IMR-90 (cell line): ENCODE measurements at regions not wholly inside any gene's neighbourhood (a gene's known extent, or its start where the extent isn't known, plus 50 kb on each side); places are given as distances from the start of the nearest gene placed in this dataset.

Source experiments
- ATAC-seq: fragments of 200-7000 bp; cut with Tn5 transposase; 2 replicates; pipeline ENCODE4 v1.9.1; 2020; ENCODE audit warnings: low read depth, mild to moderate bottlenecking, moderate library complexity
- BruUV-seq: library from RNA; stranded (reverse); fragments of 400-500 nt; replicated peaks from 2 replicates; lab custom pipeline; 2021; lab: Mats Ljungman, UMichigan
- CTCF ChIA-PET: fragments of 300-600 bp; formaldehyde crosslinking; extraction: SDS; loops from one replicate; lab custom pipeline; 2021; ENCODE audit warnings: antibody characterized with exemption; lab: Yijun Ruan, JAX
- POLR2A ChIA-PET: fragments of 300-600 bp; sonication (Branson Sonifier 250); formaldehyde crosslinking; loops from one replicate; lab custom pipeline; 2022; ENCODE audit warnings: antibody characterized with exemption; ENCODE audit not compliant: unreplicated experiment; lab: Charles Lee
- DNase-seq: peaks from one replicate; pipeline ENCODE4 v3.0.0; 2013
- H2AFZ ChIP-seq: replicated peaks from 2 replicates; pipeline ENCODE3; 2013; ENCODE audit warnings: low read length, mild to moderate bottlenecking; ENCODE audit not compliant: poor library complexity
- H2AK5ac ChIP-seq: 2 replicates; pipeline ENCODE4 v1.6.1; 2013; ENCODE audit warnings: low read depth, low read length, inconsistent platforms
- H2AK9ac ChIP-seq: replicated peaks from 2 replicates; pipeline ENCODE3; 2013; ENCODE audit warnings: mild to moderate bottlenecking, low read depth, low read length, moderate library complexity; ENCODE audit not compliant: poor library complexity
- H2BK120ac ChIP-seq: 2 replicates; pipeline ENCODE4 v1.6.1; 2013; ENCODE audit warnings: low read depth, low read length, inconsistent platforms
- H2BK15ac ChIP-seq: 3 replicates; pipeline ENCODE4 v1.6.1; 2013; ENCODE audit warnings: low read depth, low read length, inconsistent platforms
- H2BK20ac ChIP-seq: 2 replicates; pipeline ENCODE4 v1.6.1; 2013; ENCODE audit warnings: low read depth, mild to moderate bottlenecking, inconsistent platforms, low read length, moderate library complexity
- H2BK5ac ChIP-seq: 2 replicates; pipeline ENCODE4 v1.6.1; 2013; ENCODE audit warnings: mild to moderate bottlenecking, low read depth, low read length, inconsistent platforms; ENCODE audit not compliant: poor library complexity, severe bottlenecking
- H3K14ac ChIP-seq: replicated peaks from 2 replicates; pipeline ENCODE4 v1.6.1; 2013; ENCODE audit warnings: low read depth, low read length, inconsistent platforms
- H3K18ac ChIP-seq: 2 replicates; pipeline ENCODE4 v1.6.1; 2013; ENCODE audit warnings: low read depth, low read length, control low read depth
- H3K23ac ChIP-seq: 2 replicates; pipeline ENCODE4 v1.6.1; 2013; ENCODE audit warnings: low read depth, low read length, inconsistent platforms
- H3K27ac ChIP-seq: 2 replicates; pipeline ENCODE4 v1.5.1; 2013; ENCODE audit warnings: mild to moderate bottlenecking, control low read depth, low read length; ENCODE audit not compliant: insufficient read depth
- H3K27me3 ChIP-seq: 2 replicates; pipeline ENCODE4 v1.6.1; 2013; ENCODE audit warnings: low read length; ENCODE audit not compliant: control insufficient read depth, insufficient read depth
- H3K36me3 ChIP-seq: 2 replicates; pipeline ENCODE4 v1.6.1; 2013; ENCODE audit warnings: low read length, mixed read lengths; ENCODE audit not compliant: control insufficient read depth, insufficient read depth
- H3K4ac ChIP-seq: 2 replicates; pipeline ENCODE4 v1.6.1; 2013; ENCODE audit warnings: low read depth, low read length, inconsistent platforms
- H3K4me1 ChIP-seq: 2 replicates; pipeline ENCODE4 v1.6.1; 2013; ENCODE audit warnings: low read length, mixed read lengths; ENCODE audit not compliant: control insufficient read depth, insufficient read depth
- H3K4me2 ChIP-seq: 2 replicates; pipeline ENCODE4 v1.6.1; 2013; ENCODE audit warnings: low read depth, mild to moderate bottlenecking, control low read depth, low read length, moderate library complexity
- H3K4me3 ChIP-seq: 2 replicates; pipeline ENCODE4 v1.5.1; 2013; ENCODE audit warnings: low read depth, mild to moderate bottlenecking, control low read depth, low read length, moderate library complexity; ENCODE audit not compliant: insufficient read depth
- H3K56ac ChIP-seq: 2 replicates; pipeline ENCODE4 v1.6.1; 2013; ENCODE audit warnings: low read length, inconsistent platforms; ENCODE audit not compliant: insufficient read depth; ENCODE audit errors: extremely low read depth
- H3K79me1 ChIP-seq, 2 experiments: 2 replicates each; pipeline ENCODE4 v1.6.1; 2013; ENCODE audit warnings: low read length in 2 of 2, inconsistent platforms in 1 of 2, low read depth in 1 of 2
- H3K9ac ChIP-seq: 2 replicates; pipeline ENCODE4 v1.6.1; 2013; ENCODE audit warnings: low read depth, low read length, control low read depth
- H3K9me1 ChIP-seq: 2 replicates; pipeline ENCODE4 v1.6.1; 2013; ENCODE audit warnings: low read length, inconsistent platforms; ENCODE audit not compliant: insufficient read depth
- H3K9me3 ChIP-seq: 2 replicates; pipeline ENCODE4 v1.6.1; 2013; ENCODE audit warnings: low read length; ENCODE audit not compliant: control insufficient read depth, insufficient read depth
- H4K20me1 ChIP-seq: 2 replicates; pipeline ENCODE4 v1.6.1; 2013; ENCODE audit warnings: low read length, inconsistent platforms; ENCODE audit not compliant: insufficient read depth
- H4K5ac ChIP-seq: 2 replicates; pipeline ENCODE4 v1.6.1; 2013; ENCODE audit warnings: mild to moderate bottlenecking, low read depth, low read length, control low read depth
- H4K8ac ChIP-seq, 2 experiments: 2 replicates each; pipeline ENCODE4 v1.6.1; 2013; ENCODE audit warnings: low read depth in 2 of 2, low read length in 2 of 2, control low read depth in 1 of 2, inconsistent platforms in 1 of 2
- H4K91ac ChIP-seq: 2 replicates; pipeline ENCODE4 v1.6.1; 2013; ENCODE audit warnings: low read depth, low read length, inconsistent platforms; ENCODE audit not compliant: insufficient read depth
- CEBPB ChIP-seq: IDR thresholded peaks from 2 replicates; pipeline ENCODE4 v1.6.1; 2012; ENCODE audit warnings: low read depth, low read length, improper control_type of control experiment
- CHD1 ChIP-seq: IDR thresholded peaks from 2 replicates; pipeline ENCODE4 v1.6.1; 2012; ENCODE audit warnings: low read depth, low read length, improper control_type of control experiment
- CTCF ChIP-seq: conservative IDR thresholded peaks from 2 replicates; pipeline ENCODE4 v1.5.1; 2012; ENCODE audit warnings: mild to moderate bottlenecking, low read depth, low read length, improper control_type of control experiment
- ELK1 ChIP-seq: fragments of 150-350 bp; IDR thresholded peaks from 2 replicates; pipeline ENCODE4 v1.6.1; 2016; ENCODE audit warnings: low read depth, mild to moderate bottlenecking, low read length, moderate library complexity, borderline replicate concordance
- FOS ChIP-seq: fragments of 150-350 bp; IDR thresholded peaks from 2 replicates; pipeline ENCODE4 v1.6.1; 2016; ENCODE audit warnings: low read depth, low read length
- MAFK ChIP-seq: IDR thresholded peaks from 2 replicates; pipeline ENCODE4 v1.6.1; 2012; ENCODE audit warnings: low read depth, low read length, improper control_type of control experiment
- MXI1 ChIP-seq: IDR thresholded peaks from 2 replicates; pipeline ENCODE4 v1.6.1; 2012; ENCODE audit warnings: low read depth, mild to moderate bottlenecking, low read length, moderate library complexity, borderline replicate concordance
- NFE2L2 ChIP-seq: fragments of 150-350 bp; IDR thresholded peaks from 2 replicates; pipeline ENCODE4 v1.6.1; 2016; ENCODE audit warnings: low read depth, mild to moderate bottlenecking, low read length
- POLR2A ChIP-seq: IDR thresholded peaks from 2 replicates; pipeline ENCODE4 v1.6.1; 2012; ENCODE audit warnings: mild to moderate bottlenecking, low read depth, low read length
- RAD21 ChIP-seq: IDR thresholded peaks from 2 replicates; pipeline ENCODE4 v1.6.1; 2012; ENCODE audit warnings: low read length, improper control_type of control experiment
- RCOR1 ChIP-seq: IDR thresholded peaks from 2 replicates; pipeline ENCODE4 v1.6.1; 2012; ENCODE audit warnings: mild to moderate bottlenecking, low read length, improper control_type of control experiment; ENCODE audit not compliant: insufficient replicate concordance
- RFX5 ChIP-seq: IDR thresholded peaks from 2 replicates; pipeline ENCODE4 v1.8.0; 2012; ENCODE audit warnings: low read depth, mild to moderate bottlenecking, low read length, moderate library complexity
- SMC3 ChIP-seq: fragments of 150-350 bp; IDR thresholded peaks from 2 replicates; pipeline ENCODE4 v1.6.1; 2016; ENCODE audit warnings: low read depth, mild to moderate bottlenecking, antibody characterized with exemption, low read length, moderate library complexity
- USF2 ChIP-seq: fragments of 150-350 bp; IDR thresholded peaks from 2 replicates; pipeline ENCODE4 v1.6.1; 2017; ENCODE audit warnings: mild to moderate bottlenecking, antibody characterized with exemption, low read length, low read depth
- WGBS, 2 experiments: methylation state at CpG; one replicate each; pipeline versions ENCODE4 v1.1.5 to v1.1.7; 2013; ENCODE audit warnings: missing lambda C conversion rate in 2 of 2; ENCODE audit not compliant: insufficient read length in 1 of 2; ENCODE audit errors: extremely low coverage in 2 of 2; 5-methylcytosine and 5-hydroxymethylcytosine counted together
- dilution Hi-C: fragments of 300-500 bp; cut with HindIII; formaldehyde crosslinking; loops from one replicate; pipeline ENCODE4 v1.14.3; 2018; ENCODE audit warnings: low sequenced_read_pairs; ENCODE audit not compliant: unreplicated experiment
- in situ Hi-C: fragments of 300-500 bp; cut with MboI; formaldehyde crosslinking; loops from 3 replicates; pipeline ENCODE4 v1.14.3; 2019; ENCODE audit warnings: low sequenced_read_pairs, inconsistent platforms, mixed read lengths
- intact Hi-C: fragments of 100-400 bp; cut with micrococcal nuclease; formaldehyde crosslinking; loops from 2 replicates; pipeline ENCODE4 v1.10.0; 2022

- H4K20me1 ChIP-seq, result no peaks in the 10 kb centered on the region
- POLR2A ChIA-PET, result no interaction called here
- H2AFZ ChIP-seq, result no peak overlapping the region
- H2BK15ac ChIP-seq, result no peak overlapping the region
- H4K8ac ChIP-seq, result no peak overlapping the region
- H2BK20ac ChIP-seq, result no peak overlapping the region
- no peak overlapping the region for H3K18ac ChIP-seq
- H3K4me3 ChIP-seq, result no peak overlapping the region
- dilution Hi-C loops, result no loop called here
- H3K56ac ChIP-seq, result no peak overlapping the region
- H3K79me1 ChIP-seq, result no peaks in the 10 kb centered on the region
- no peak overlapping the region for H2BK120ac ChIP-seq
- intact Hi-C loops, result no loop called here
- no peak overlapping the region for H3K27ac ChIP-seq
- H2BK5ac ChIP-seq, result no peak overlapping the region
- H3K4ac ChIP-seq, result no peak overlapping the region
- no peak overlapping the region for H4K5ac ChIP-seq
- in situ Hi-C loops, result no loop called here
- TF ChIP-seq ELK1 (no peak), POLR2A (no peak), NFE2L2 (no peak), CEBPB (no peak), CTCF (no peak), RCOR1 (no peak), CHD1 (no peak), FOS (no peak), RAD21 (no peak), MXI1 (no peak), SMC3 (no peak), MAFK (no peak), RFX5 (no peak), USF2 (no peak)
- BruUV-seq, result no TSS peak
- no peak overlapping the region for H3K14ac ChIP-seq
- no peak overlapping the region for H4K91ac ChIP-seq
- peaks cover 12% of the 10 kb centered on the region for H3K9me3 ChIP-seq
- no peak overlapping the region for H3K9ac ChIP-seq
- ATAC-seq, result no peak
- no peaks in the 10 kb centered on the region for H3K36me3 ChIP-seq
- no peak overlapping the region for H2AK5ac ChIP-seq
- no peak overlapping the region for H3K4me2 ChIP-seq
- CTCF ChIA-PET, result no interaction called here
- no peaks in the 10 kb centered on the region for H3K4me1 ChIP-seq
- H2AK9ac ChIP-seq, result no peak overlapping the region
- no CpG with 5 or more reads among the region's 8 CpGs for WGBS, 2 experiments
- no peak overlapping the region for H3K23ac ChIP-seq
- H3K27me3 ChIP-seq, result no peaks in the 10 kb centered on the region
- DNase-seq, result no peak
- H3K9me1 ChIP-seq, result no peaks in the 10 kb centered on the region
These were observed 333.1 kb upstream of the MAF start for GRCh38 chr16:79933603-79934002.
